ENCODE measurements at regions not wholly inside any gene's neighbourhood (a gene's known extent, or its start where the extent isn't known, plus 50 kb on each side); places are given as distances from the start of the nearest gene placed in this dataset.

DNA sequence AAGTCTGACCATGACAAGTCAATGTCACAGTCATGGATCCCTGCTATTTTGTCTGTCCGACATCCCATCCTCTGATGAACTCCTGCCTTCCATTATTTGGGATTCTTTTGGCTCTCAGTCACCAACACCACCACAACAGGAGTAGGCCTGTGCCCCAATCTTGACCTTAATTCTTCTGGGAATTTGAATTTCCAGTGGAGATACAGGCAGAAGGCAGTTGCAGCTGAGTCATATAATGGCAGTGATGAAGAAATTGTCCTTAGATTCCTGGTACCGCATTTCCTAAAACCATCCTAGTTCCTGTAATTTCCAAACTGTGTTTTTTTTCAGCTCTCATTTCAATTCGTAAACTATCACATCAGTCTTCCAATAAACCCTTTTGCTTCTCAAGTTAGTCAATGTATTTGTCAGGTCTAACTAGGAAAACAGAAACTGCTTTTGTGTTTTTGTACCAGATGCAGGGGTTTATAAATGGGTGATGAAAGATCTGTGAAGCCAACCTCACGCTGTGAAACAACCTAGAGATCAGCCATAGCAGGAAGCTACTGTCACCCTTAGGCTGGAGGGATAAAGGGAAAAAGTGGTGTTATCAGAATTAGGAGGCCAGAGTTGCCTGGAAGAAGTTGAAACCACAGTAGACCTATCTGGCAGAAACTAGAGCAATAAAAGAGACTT is 126.3 kb upstream of the TMEM108 start:
- TF ChIP-seq CTCF (IDR thresholded peaks at IDR 0.05), result no peak
- no peak for TF ChIP-seq POLR2A (IDR thresholded peaks at IDR 0.05)
- peak in 1 of 4 donors; percentile 25 for TF ChIP-seq EP300 (IDR thresholded peaks at IDR 0.05)
